ENCODE measurements at regions not wholly inside any gene's neighbourhood (a gene's known extent, or its start where the extent isn't known, plus 50 kb on each side); places are given as distances from the start of the nearest gene placed in this dataset.

DNA sequence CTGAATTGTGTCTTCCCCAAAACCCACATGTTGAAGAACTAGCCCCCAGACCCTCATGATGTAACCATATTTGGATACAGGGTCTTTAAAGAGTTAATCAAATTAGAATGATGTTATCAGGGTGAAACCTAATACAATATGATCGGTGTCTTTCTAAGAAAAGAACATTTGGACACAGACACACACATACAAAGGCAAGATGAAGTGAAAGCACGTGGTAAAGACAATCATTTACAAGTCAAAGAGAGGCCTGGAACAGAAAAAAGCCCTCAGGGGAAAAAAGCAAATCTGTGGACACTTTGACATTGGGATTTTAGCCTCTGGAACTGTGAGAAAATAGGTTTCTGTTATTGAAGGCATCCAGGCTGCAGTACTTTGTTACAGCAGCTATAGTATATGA is 733.4 kb downstream of the JRKL start:
- WGBS (ENCODE audit: insufficient coverage, insufficient replicate concordance, low lambda C conversion rate, missing lambda C conversion rate): 0% methylated on average over 2 of the region's 2 CpGs
- DNase-seq (ENCODE audit: low read depth, low spot score): no peak
- H3K79me2 ChIP-seq (ENCODE audit: control insufficient read depth, insufficient read depth, low read length): no peaks in the 10 kb centered on the region
- in situ Hi-C loops (cut with MboI) (no loop called here), intact Hi-C loops (cut with micrococcal nuclease; ENCODE audit: unreplicated experiment) (no loop called here)
- no peak overlapping the region for H2AFZ ChIP-seq (ENCODE audit: control insufficient read depth, low read depth, low read length)
- no peak overlapping the region for H3K4me3 ChIP-seq
- BruUV-seq (replicated peaks): no TSS peak
- H3K9ac ChIP-seq (ENCODE audit: control insufficient read depth, insufficient read depth, low read length): no peak overlapping the region
- no peak for ATAC-seq
- no peak overlapping the region for H3K4me2 ChIP-seq (ENCODE audit: control insufficient read depth, insufficient read depth)
- CTCF ChIA-PET: interaction anchor here (0.6 kb wide), 1 partner anchor 512 kb away, joined by 3 read pairs; no protein-coding TSS in a partner anchor
- H3K4me1 ChIP-seq (ENCODE audit: control insufficient read depth, insufficient read depth, low read length): no peaks in the 10 kb centered on the region
- RAD21 ChIA-PET (ENCODE audit: unreplicated experiment): no interaction called here
- FAIRE-seq: no peak
- no peaks in the 10 kb centered on the region for H3K36me3 ChIP-seq (ENCODE audit: control insufficient read depth in 2 of 2, insufficient read depth in 2 of 2, low read length in 1 of 2)
- H4K20me1 ChIP-seq (ENCODE audit: control insufficient read depth, insufficient read depth): no peaks in the 10 kb centered on the region
- SMC1A ChIA-PET (ENCODE audit: uncharacterized antibody, unreplicated experiment): interaction anchor here (0.9 kb wide), 1 partner anchor 295 kb away, joined by 3 read pairs; no protein-coding TSS in a partner anchor
- TF ChIP-seq ZNF687 (IDR thresholded peaks at IDR 0.05) (no peak), EP300 (IDR thresholded peaks at IDR 0.05; ENCODE audit: borderline replicate concordance in 1 of 2, control insufficient read depth in 1 of 2, low read depth in 2 of 2, low read length in 2 of 2) (no peak), JUND (IDR thresholded peaks at IDR 0.05; ENCODE audit: low read depth, low read length) (no peak), CHD2 (IDR thresholded peaks at IDR 0.05; ENCODE audit: borderline replicate concordance, low read depth, low read length) (no peak)
- H3K27ac ChIP-seq (ENCODE audit: control insufficient read depth, insufficient read depth): no peak overlapping the region
- H3K27me3 ChIP-seq (replicated peaks in 1 of 2; ENCODE audit: control insufficient read depth in 2 of 2, insufficient read depth in 2 of 2, low read length in 1 of 2): no peaks in the 10 kb centered on the region
- no peaks in the 10 kb centered on the region for H3K9me3 ChIP-seq (replicated peaks; ENCODE audit: control insufficient read depth, insufficient read depth, low read length)
- POLR2A ChIA-PET: no interaction called here

Measured in GM12878 (cell line).